ENCODE measurements at regions not wholly inside any gene's neighbourhood (a gene's known extent, or its start where the extent isn't known, plus 50 kb on each side); places are given as distances from the start of the nearest gene placed in this dataset.
"Not testable (repeated sequence)": the region's sequence is repeated elsewhere in the genome, so short reads cannot be mapped to it uniquely, and the experiment has no call there.

GRCh38 chr3:115204475-115204874, 57.4 kb upstream of the ZBTB20 start:
- no peak overlapping the region for H3K4me3 Mint-ChIP-seq
- H3K4me1 Mint-ChIP-seq (ENCODE audit: low read depth): no peaks in the 10 kb centered on the region
- no peaks in the 10 kb centered on the region for H3K9me3 Mint-ChIP-seq (ENCODE audit: low read depth)
- H3K27ac Mint-ChIP-seq: no peak overlapping the region
- H3K36me3 Mint-ChIP-seq: no peaks in the 10 kb centered on the region
- H3K27me3 Mint-ChIP-seq: peaks cover 2% of the 10 kb centered on the region

- no peak overlapping the region for H3K27ac Mint-ChIP-seq
Observed at GRCh38 chr3:115208066-115208750, 61.1 kb upstream of the ZBTB20 start.

GRCh38 chr3:115211810-115212492, 64.9 kb upstream of the ZBTB20 start:
- Mint-ChIP-seq H3K36me3 (no peaks in the 10 kb centered on the region), H3K27ac (no peak overlapping the region), H3K27me3 (no peaks in the 10 kb centered on the region), H3K4me1 (ENCODE audit: low read depth) (no peaks in the 10 kb centered on the region), H3K9me3 (ENCODE audit: low read depth) (no peaks in the 10 kb centered on the region), H3K4me3 (no peak overlapping the region)

More at GRCh38 chr3:115208066-115208750, 61.1 kb upstream of the ZBTB20 start:
- Mint-ChIP-seq H3K9me3 (ENCODE audit: low read depth) (no peaks in the 10 kb centered on the region), H3K36me3 (no peaks in the 10 kb centered on the region), H3K4me3 (no peak overlapping the region), H3K27me3 (no peaks in the 10 kb centered on the region), H3K4me1 (ENCODE audit: low read depth) (no peaks in the 10 kb centered on the region)

- H3K27me3 Mint-ChIP-seq: no peaks in the 10 kb centered on the region
- H3K4me3 Mint-ChIP-seq: no peak overlapping the region
- no peaks in the 10 kb centered on the region for H3K9me3 Mint-ChIP-seq (ENCODE audit: low read depth)
- H3K27ac Mint-ChIP-seq: no peak overlapping the region
- H3K4me1 Mint-ChIP-seq (ENCODE audit: low read depth): no peaks in the 10 kb centered on the region
- no peaks in the 10 kb centered on the region for H3K36me3 Mint-ChIP-seq
Observed at GRCh38 chr3:115212615-115213014, 65.5 kb upstream of the ZBTB20 start.

GRCh38 chr3:115213052-115213451, 66.0 kb upstream of the ZBTB20 start:
- H3K27ac Mint-ChIP-seq; H3K27me3 Mint-ChIP-seq; H3K4me1 Mint-ChIP-seq (ENCODE audit: low read depth); H3K36me3 Mint-ChIP-seq; H3K4me3 Mint-ChIP-seq; H3K9me3 Mint-ChIP-seq (ENCODE audit: low read depth): not testable (repeated sequence)

GRCh38 chr3:115217292-115217677, 70.2 kb upstream of the ZBTB20 start:
- no peaks in the 10 kb centered on the region for H3K4me1 Mint-ChIP-seq (ENCODE audit: low read depth)
- H3K36me3 Mint-ChIP-seq: no peaks in the 10 kb centered on the region
- H3K4me3 Mint-ChIP-seq: no peak overlapping the region
- H3K27ac Mint-ChIP-seq: no peak overlapping the region
- no peaks in the 10 kb centered on the region for H3K9me3 Mint-ChIP-seq (ENCODE audit: low read depth)
- H3K27me3 Mint-ChIP-seq: no peaks in the 10 kb centered on the region

GRCh38 chr3:115217678-115218451, 70.8 kb upstream of the ZBTB20 start:
- Mint-ChIP-seq H3K27me3 (peaks cover 1% of the 10 kb centered on the region), H3K27ac (no peak overlapping the region), H3K4me3 (no peak overlapping the region), H3K4me1 (ENCODE audit: low read depth) (no peaks in the 10 kb centered on the region), H3K9me3 (ENCODE audit: low read depth) (no peaks in the 10 kb centered on the region), H3K36me3 (no peaks in the 10 kb centered on the region)

GRCh38 chr3:115218859-115219258, 71.8 kb upstream of the ZBTB20 start:
- no peaks in the 10 kb centered on the region for H3K9me3 Mint-ChIP-seq (ENCODE audit: low read depth)
- H3K36me3 Mint-ChIP-seq: no peaks in the 10 kb centered on the region
- H3K27ac Mint-ChIP-seq: no peak overlapping the region
- no peaks in the 10 kb centered on the region for H3K4me1 Mint-ChIP-seq (ENCODE audit: low read depth)
- no peak overlapping the region for H3K4me3 Mint-ChIP-seq
- peaks cover 1% of the 10 kb centered on the region for H3K27me3 Mint-ChIP-seq

- no peaks in the 10 kb centered on the region for H3K4me1 Mint-ChIP-seq (ENCODE audit: low read depth)
- H3K27me3 Mint-ChIP-seq: peaks cover 1% of the 10 kb centered on the region
- no peak overlapping the region for H3K27ac Mint-ChIP-seq
- H3K36me3 Mint-ChIP-seq: no peaks in the 10 kb centered on the region
- no peak overlapping the region for H3K4me3 Mint-ChIP-seq
- no peaks in the 10 kb centered on the region for H3K9me3 Mint-ChIP-seq (ENCODE audit: low read depth)
Observed at GRCh38 chr3:115224687-115225086, 77.6 kb upstream of the ZBTB20 start.

GRCh38 chr3:115226844-115227445, 79.9 kb upstream of the ZBTB20 start:
- H3K27ac Mint-ChIP-seq: no peak overlapping the region
- no peaks in the 10 kb centered on the region for H3K36me3 Mint-ChIP-seq
- H3K9me3 Mint-ChIP-seq (ENCODE audit: low read depth): no peaks in the 10 kb centered on the region
- H3K4me1 Mint-ChIP-seq (ENCODE audit: low read depth): no peaks in the 10 kb centered on the region
- H3K4me3 Mint-ChIP-seq: no peak overlapping the region
- peaks cover 1% of the 10 kb centered on the region for H3K27me3 Mint-ChIP-seq

GRCh38 chr3:115227461-115227860, 80.4 kb upstream of the ZBTB20 start:
- Mint-ChIP-seq H3K27me3 (peaks cover 1% of the 10 kb centered on the region), H3K4me1 (ENCODE audit: low read depth) (no peaks in the 10 kb centered on the region), H3K27ac (no peak overlapping the region), H3K36me3 (no peaks in the 10 kb centered on the region), H3K9me3 (ENCODE audit: low read depth) (no peaks in the 10 kb centered on the region), H3K4me3 (no peak overlapping the region)

- no peak overlapping the region for H3K27ac Mint-ChIP-seq
- no peaks in the 10 kb centered on the region for H3K27me3 Mint-ChIP-seq
- H3K4me1 Mint-ChIP-seq (ENCODE audit: low read depth): no peaks in the 10 kb centered on the region
- H3K36me3 Mint-ChIP-seq: no peaks in the 10 kb centered on the region
- H3K9me3 Mint-ChIP-seq (ENCODE audit: low read depth): no peaks in the 10 kb centered on the region
- H3K4me3 Mint-ChIP-seq: no peak overlapping the region
Observed at GRCh38 chr3:115228266-115228665, 81.2 kb upstream of the ZBTB20 start.

GRCh38 chr3:115232167-115232566, 85.1 kb upstream of the ZBTB20 start:
- H3K36me3 Mint-ChIP-seq: no peaks in the 10 kb centered on the region
- no peak overlapping the region for H3K27ac Mint-ChIP-seq
- H3K4me3 Mint-ChIP-seq: no peak overlapping the region
- no peaks in the 10 kb centered on the region for H3K27me3 Mint-ChIP-seq
- H3K9me3 Mint-ChIP-seq (ENCODE audit: low read depth): no peaks in the 10 kb centered on the region
- H3K4me1 Mint-ChIP-seq (ENCODE audit: low read depth): no peaks in the 10 kb centered on the region

- H3K9me3 Mint-ChIP-seq (ENCODE audit: low read depth): no peaks in the 10 kb centered on the region
- no peak overlapping the region for H3K27ac Mint-ChIP-seq
- no peaks in the 10 kb centered on the region for H3K36me3 Mint-ChIP-seq
- no peaks in the 10 kb centered on the region for H3K4me1 Mint-ChIP-seq (ENCODE audit: low read depth)
- no peaks in the 10 kb centered on the region for H3K27me3 Mint-ChIP-seq
- no peak overlapping the region for H3K4me3 Mint-ChIP-seq
Observed at GRCh38 chr3:115233021-115233420, 85.9 kb upstream of the ZBTB20 start.

GRCh38 chr3:115236496-115236895, 89.4 kb upstream of the ZBTB20 start:
- no peaks in the 10 kb centered on the region for H3K9me3 Mint-ChIP-seq (ENCODE audit: low read depth)
- H3K36me3 Mint-ChIP-seq: no peaks in the 10 kb centered on the region
- no peak overlapping the region for H3K27ac Mint-ChIP-seq
- no peak overlapping the region for H3K4me3 Mint-ChIP-seq
- no peaks in the 10 kb centered on the region for H3K4me1 Mint-ChIP-seq (ENCODE audit: low read depth)
- no peaks in the 10 kb centered on the region for H3K27me3 Mint-ChIP-seq

Measured in activated naive CD8-positive, alpha-beta T cell (primary cell).